Stimulated activated naive B cell treated with anti-CD40 and anti-IgM and Interleukin-4, amounts not matched to agents 10 μg/mL and 1 μg/mL and 100 μg/mL, for 72 hours (primary cell): ENCODE measurements at regions not wholly inside any gene's neighbourhood (a gene's known extent, or its start where the extent isn't known, plus 50 kb on each side); places are given as distances from the start of the nearest gene placed in this dataset.
"Not testable (repeated sequence)": the region's sequence is repeated elsewhere in the genome, so short reads cannot be mapped to it uniquely, and the experiment has no call there.

Experiments
- ATAC-seq, 2 donors: fragments of 150-1000 bp; cut with Tn5 transposase; replicated peaks; 2 replicates each; pipeline ENCODE4 v1.10.0; 2021; ENCODE audit warnings: moderate library complexity in 1 of 2
- DNase-seq: peaks from one replicate; pipeline ENCODE4 v3.0.0; 2021
- H3K27ac Mint-ChIP-seq: one replicate; pipeline ENCODE4 v1.8.0; 2022; ENCODE audit warnings: mild to moderate bottlenecking, mixed read lengths
- H3K27me3 Mint-ChIP-seq, 2 donors: one replicate each; pipeline ENCODE4 v1.8.0; 2022; ENCODE audit warnings: mixed read lengths in 2 of 2
- H3K36me3 Mint-ChIP-seq, 2 donors: one replicate each; pipeline ENCODE4 v1.8.0; 2022; ENCODE audit warnings: mixed read lengths in 2 of 2, mild to moderate bottlenecking in 1 of 2
- H3K4me1 Mint-ChIP-seq, 2 donors: one replicate each; pipeline ENCODE4 v1.8.0; 2022; ENCODE audit warnings: mixed read lengths in 2 of 2, mild to moderate bottlenecking in 1 of 2
- H3K4me3 Mint-ChIP-seq, 2 donors: one replicate each; pipeline ENCODE4 v1.8.0; 2022; ENCODE audit warnings: mild to moderate bottlenecking in 2 of 2, mixed read lengths in 2 of 2, moderate library complexity in 1 of 2
- H3K9me3 Mint-ChIP-seq, 2 donors: one replicate each; pipeline ENCODE4 v1.8.0; 2022; ENCODE audit warnings: mixed read lengths in 2 of 2, mild to moderate bottlenecking in 1 of 2

DNA sequence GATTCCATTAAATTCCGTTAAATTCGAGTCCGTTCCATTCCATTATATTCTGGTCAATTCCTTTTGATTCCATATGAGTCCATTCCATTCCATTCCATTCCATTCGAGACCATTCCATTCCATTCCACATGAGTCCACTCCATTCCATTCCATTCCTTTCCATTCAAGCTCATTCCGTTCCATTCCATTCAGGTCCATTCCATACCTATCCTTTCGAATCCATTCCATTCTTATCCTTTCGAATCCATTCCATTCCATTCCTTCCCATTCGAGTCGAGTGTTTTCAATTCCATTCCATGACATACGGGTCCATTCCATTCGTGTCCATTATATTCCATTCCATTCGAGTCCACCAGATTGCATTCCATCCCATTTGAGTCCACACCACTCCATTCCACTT, 1127.4 kb downstream of the RPIA start:
- H3K4me3 Mint-ChIP-seq, result no peak overlapping the region
- no peak for DNase-seq
- H3K9me3 Mint-ChIP-seq, result peaks cover 87 to 99% of the 10 kb centered on the region in 2 donors
- peaks cover 19 to 39% of the 10 kb centered on the region in 2 donors for H3K36me3 Mint-ChIP-seq
- no peak overlapping the region for H3K27ac Mint-ChIP-seq
- ATAC-seq, result no peak
- H3K4me1 Mint-ChIP-seq, result no peaks in the 10 kb centered on the region
- no peaks in the 10 kb centered on the region for H3K27me3 Mint-ChIP-seq

DNA sequence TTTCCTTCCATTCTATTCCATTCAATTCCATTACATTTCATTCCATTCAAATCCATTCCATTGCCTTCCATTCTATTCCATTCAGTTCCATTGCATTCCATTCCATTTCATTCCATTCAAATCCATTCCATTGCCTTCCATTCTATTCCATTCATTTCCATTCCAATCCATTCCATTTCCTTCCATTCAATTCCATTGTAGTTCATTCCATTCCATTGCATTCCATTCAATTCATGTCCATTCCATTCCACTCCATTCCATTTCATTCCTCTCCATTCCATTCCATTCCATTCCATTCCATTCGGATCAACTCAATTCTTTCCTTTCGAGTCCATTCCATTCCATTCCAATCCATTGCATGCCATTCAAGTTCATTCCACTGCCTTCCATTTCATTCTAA, 1128.3 kb downstream of the RPIA start:
- ATAC-seq (no peak), DNase-seq (no peak)
- Mint-ChIP-seq H3K27ac (no peak overlapping the region), H3K4me3 (no peak overlapping the region), H3K4me1 (no peaks in the 10 kb centered on the region), H3K27me3 (no peaks in the 10 kb centered on the region), H3K9me3 (peaks cover 85 to 92% of the 10 kb centered on the region in 2 donors), H3K36me3 (peaks cover 19 to 36% of the 10 kb centered on the region in 2 donors)

DNA sequence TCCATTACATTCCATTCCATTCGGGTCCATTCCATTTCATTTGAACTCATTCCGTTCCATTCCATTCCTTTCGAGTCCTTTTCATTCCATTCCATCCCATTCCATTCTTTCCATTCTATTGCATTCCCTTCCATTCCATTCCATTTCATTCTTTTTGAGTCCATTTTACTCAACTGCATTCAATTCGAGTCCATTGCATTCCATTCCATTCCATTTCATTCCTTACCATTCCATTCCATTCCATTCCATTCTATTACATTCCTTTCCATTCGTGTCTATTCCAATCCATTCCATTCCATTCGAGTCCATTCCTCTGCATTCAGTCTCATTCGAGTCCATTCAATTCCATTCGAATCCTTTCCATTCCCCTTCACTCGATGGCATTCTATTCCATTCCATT, 1128.8 kb downstream of the RPIA start:
- Mint-ChIP-seq H3K4me1 (no peaks in the 10 kb centered on the region), H3K27me3 (no peaks in the 10 kb centered on the region), H3K36me3 (peaks cover 23 to 32% of the 10 kb centered on the region in 2 donors), H3K9me3 (peaks cover 85 to 88% of the 10 kb centered on the region in 2 donors), H3K4me3 (no peak overlapping the region), H3K27ac (no peak overlapping the region)
- DNase-seq (no peak), ATAC-seq (no peak)

DNA sequence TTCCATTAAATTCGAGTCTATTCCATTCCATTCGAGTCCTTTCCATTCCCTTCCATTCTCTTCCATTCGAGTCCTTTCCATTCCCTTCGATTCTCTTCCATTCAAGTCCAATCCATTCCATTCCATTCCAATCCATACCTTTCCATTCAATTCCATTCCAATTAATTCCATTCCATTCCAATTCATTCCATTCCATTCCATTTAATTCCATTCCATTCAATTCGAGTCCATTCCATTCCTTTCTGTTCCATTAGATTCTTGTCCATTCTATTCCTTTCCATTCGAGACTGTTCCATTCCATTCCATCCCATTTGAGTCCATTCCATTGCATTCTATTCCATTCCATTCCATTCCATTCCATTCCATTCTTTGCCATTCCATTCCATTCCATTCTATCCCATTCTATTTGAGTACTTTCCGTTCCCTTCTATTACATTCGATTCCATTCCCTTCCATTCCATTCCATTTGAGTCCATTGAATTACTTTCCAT, 1130.0 kb downstream of the RPIA start:
- ATAC-seq (no peak), DNase-seq (no peak)
- Mint-ChIP-seq H3K36me3 (peaks cover 25 to 28% of the 10 kb centered on the region in 2 donors), H3K9me3 (peaks cover 75 to 85% of the 10 kb centered on the region in 2 donors), H3K4me3 (no peak overlapping the region), H3K27ac (no peak overlapping the region), H3K27me3 (no peaks in the 10 kb centered on the region), H3K4me1 (no peaks in the 10 kb centered on the region)

DNA sequence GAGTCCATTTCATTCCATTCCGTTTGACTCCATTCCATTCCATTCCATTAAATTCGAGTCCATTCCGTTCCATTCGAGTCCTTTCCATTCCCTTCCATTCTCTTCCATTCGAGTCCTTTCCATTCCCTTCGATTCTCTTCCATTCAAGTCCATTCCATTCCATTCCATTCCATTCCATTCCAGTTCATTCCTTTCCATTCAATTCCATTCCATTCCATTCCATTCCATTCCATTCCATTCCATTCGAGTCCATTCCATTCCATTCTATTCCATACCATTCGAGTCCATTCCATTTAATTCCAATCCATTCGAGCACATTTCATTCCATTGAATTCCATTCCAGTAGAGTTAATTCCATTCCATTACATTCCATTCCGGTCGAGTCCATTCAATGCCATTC, 1130.9 kb downstream of the RPIA start:
- not testable (repeated sequence) for H3K27me3 Mint-ChIP-seq, DNase-seq, H3K4me1 Mint-ChIP-seq, H3K27ac Mint-ChIP-seq, H3K4me3 Mint-ChIP-seq, ATAC-seq
- peaks cover 25 to 30% of the 10 kb centered on the region in 2 donors for H3K36me3 Mint-ChIP-seq
- H3K9me3 Mint-ChIP-seq, result peaks cover 67 to 82% of the 10 kb centered on the region in 2 donors

DNA sequence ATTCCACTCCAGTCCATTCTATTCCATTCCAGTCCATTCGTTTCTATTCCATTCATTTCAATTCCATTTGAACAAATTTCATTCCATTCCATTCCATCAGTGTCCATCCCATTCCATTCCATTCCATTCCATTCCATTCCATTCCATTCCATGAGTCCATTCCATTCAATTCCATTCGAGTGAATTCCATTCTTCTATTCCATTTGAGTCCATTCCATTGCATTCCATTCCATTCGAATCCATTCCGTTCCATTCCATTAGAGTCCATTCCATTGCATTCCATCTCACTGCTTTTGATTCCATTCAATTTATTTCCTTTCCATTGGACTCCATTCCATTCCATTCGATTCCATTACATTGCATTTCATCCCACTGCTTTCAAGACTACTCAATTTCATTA, 1132.1 kb downstream of the RPIA start:
- Mint-ChIP-seq H3K27me3 (no peaks in the 10 kb centered on the region), H3K4me1 (no peaks in the 10 kb centered on the region), H3K27ac (no peak overlapping the region), H3K36me3 (peaks cover 15 to 28% of the 10 kb centered on the region in 2 donors), H3K4me3 (no peak overlapping the region), H3K9me3 (peaks cover 55 to 70% of the 10 kb centered on the region in 2 donors)
- DNase-seq (no peak), ATAC-seq (no peak)

DNA sequence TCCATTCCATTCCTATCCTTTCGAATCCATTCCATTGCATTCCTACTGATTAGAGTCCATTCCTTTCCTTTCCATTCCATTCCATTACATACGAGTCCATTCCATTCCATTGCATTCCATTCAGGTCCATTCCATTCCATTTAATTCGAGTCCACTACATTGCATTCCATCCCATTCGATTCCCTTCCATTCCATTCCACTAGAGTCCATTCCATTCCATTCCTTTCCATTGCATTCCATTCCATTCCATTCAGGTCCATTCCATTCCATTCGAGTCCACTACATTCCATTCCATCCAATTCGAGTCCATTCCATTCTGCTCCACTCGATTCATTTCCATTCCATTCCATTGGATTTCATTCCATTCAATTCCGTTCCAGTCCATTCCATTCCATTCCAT, 1133.6 kb downstream of the RPIA start:
- no peak for ATAC-seq
- Mint-ChIP-seq H3K4me3 (no peak overlapping the region), H3K36me3 (peaks cover 18 to 26% of the 10 kb centered on the region in 2 donors), H3K27me3 (no peaks in the 10 kb centered on the region), H3K9me3 (peaks cover 52 to 67% of the 10 kb centered on the region in 2 donors), H3K4me1 (no peaks in the 10 kb centered on the region), H3K27ac (no peak overlapping the region)
- DNase-seq, result no peak

DNA sequence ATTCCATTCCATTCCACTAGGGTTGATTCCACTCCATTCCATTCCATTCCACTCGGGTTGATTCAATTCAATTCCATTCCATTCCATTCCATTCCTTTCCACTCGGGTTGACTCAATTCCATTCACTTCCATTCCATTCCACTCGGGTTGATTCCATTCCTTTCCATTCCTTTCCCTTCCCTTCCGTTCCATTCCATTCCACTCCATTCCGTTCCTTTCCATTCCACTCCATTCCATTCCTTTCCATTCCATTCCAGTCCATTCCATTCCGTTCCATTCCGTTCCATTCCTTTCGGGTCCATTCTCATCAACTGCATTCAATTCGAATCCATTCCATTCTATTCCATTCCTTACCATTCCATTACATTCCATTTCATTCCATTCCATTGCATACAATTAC, 1135.3 kb downstream of the RPIA start:
- H3K4me3 Mint-ChIP-seq, H3K4me1 Mint-ChIP-seq, DNase-seq, ATAC-seq, H3K27ac Mint-ChIP-seq, H3K27me3 Mint-ChIP-seq: not testable (repeated sequence)
- Mint-ChIP-seq H3K36me3 (peaks cover 16 to 27% of the 10 kb centered on the region in 2 donors), H3K9me3 (peaks cover 52 to 64% of the 10 kb centered on the region in 2 donors)

DNA sequence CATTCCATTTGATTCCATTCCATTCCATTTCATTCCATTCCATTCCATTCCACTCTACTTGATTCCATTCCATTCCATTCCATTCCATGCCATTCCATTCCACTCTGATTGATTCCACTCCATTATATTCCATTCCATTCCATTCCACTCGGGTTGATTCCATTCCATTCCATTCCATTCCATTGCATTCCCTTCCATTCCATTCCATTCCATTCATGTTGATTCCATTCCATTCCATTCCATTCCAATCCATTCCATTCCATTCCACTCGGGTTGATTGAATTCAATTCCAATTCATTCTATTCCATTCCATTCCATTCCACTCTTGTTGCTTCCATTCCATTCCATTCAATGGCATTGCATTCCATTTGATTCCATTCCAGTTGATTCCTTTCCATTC, 1136.4 kb downstream of the RPIA start:
- H3K4me1 Mint-ChIP-seq, H3K27ac Mint-ChIP-seq, H3K4me3 Mint-ChIP-seq, DNase-seq, ATAC-seq, H3K27me3 Mint-ChIP-seq: not testable (repeated sequence)
- Mint-ChIP-seq H3K36me3 (peaks cover 15 to 24% of the 10 kb centered on the region in 2 donors), H3K9me3 (peaks cover 49 to 59% of the 10 kb centered on the region in 2 donors)

DNA sequence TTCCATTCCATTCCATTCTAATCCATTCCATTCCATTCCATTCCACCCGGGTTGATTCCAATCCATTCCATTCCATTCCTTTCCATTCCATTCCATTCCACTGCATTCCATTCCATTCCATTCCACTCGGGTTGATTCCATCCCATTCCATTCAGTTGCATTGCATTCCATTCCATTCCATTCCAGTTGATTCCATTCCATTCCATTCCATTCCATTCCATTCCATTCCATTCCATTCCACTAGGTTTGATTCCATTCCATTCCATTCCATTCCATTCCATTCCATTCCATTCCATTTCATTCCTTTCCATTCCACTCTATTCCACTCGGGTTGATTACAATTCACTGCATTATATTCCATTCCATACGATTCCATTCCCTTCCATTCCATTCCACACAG, 1136.9 kb downstream of the RPIA start:
- ATAC-seq, H3K27ac Mint-ChIP-seq, H3K27me3 Mint-ChIP-seq, DNase-seq, H3K4me1 Mint-ChIP-seq, H3K4me3 Mint-ChIP-seq: not testable (repeated sequence)
- H3K9me3 Mint-ChIP-seq, result peaks cover 43 to 53% of the 10 kb centered on the region in 2 donors
- peaks cover 15 to 26% of the 10 kb centered on the region in 2 donors for H3K36me3 Mint-ChIP-seq

DNA sequence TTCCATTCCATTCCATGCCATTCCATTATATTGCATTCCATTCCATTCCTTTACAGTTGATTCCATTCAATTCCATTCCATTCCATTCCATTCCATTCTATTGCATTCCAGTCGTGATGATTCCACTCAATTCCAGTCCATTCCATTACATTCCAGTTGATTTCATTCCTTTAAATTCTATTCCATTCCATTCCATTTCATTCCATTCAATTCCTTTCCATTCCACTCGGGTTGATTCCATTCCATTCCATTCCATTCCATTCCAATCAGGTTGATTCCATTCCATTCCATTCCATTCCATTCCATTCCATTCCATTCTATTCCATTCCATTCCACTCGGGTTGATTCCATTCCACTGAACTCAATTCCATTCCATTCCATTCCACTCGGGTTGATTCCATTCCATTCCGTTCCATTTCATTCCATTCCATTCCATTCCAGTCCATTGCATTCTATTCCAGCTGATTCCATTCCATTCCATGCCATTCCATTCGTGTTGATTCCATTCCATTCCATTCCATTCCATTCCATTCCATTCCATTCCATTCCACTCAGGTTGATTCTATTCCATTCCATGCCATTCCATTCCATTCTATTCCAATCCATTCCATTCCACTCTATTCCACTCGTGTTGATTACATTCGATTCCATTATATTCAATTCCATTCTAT, 1137.6 kb downstream of the RPIA start:
- not testable (repeated sequence) for DNase-seq, H3K27ac Mint-ChIP-seq, H3K27me3 Mint-ChIP-seq, ATAC-seq, H3K4me3 Mint-ChIP-seq, H3K4me1 Mint-ChIP-seq
- peaks cover 18 to 26% of the 10 kb centered on the region in 2 donors for H3K36me3 Mint-ChIP-seq
- peaks cover 37 to 46% of the 10 kb centered on the region in 2 donors for H3K9me3 Mint-ChIP-seq

DNA sequence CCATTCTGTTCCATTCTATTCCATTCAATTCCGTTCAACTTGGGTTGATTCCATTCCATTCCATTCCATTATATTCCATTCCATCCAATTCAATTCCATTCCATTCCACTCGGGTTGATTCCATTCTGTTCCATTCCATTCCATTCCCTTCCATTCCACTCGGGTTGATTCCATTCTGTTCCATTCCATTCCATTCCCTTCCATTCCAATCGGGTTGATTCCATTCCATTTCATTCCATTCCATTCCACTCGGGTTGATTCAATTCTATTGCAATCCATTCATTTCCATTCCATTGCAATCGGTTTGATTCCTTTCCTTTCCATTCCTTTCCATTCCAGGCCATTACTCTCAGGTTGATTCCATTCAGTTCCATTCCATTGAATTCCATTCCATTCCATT, 1138.4 kb downstream of the RPIA start:
- no peaks in the 10 kb centered on the region for H3K4me1 Mint-ChIP-seq
- no peak for ATAC-seq
- H3K27me3 Mint-ChIP-seq, result no peaks in the 10 kb centered on the region
- H3K9me3 Mint-ChIP-seq, result peaks cover 42% of the 10 kb centered on the region in 2 donors
- no peak overlapping the region for H3K4me3 Mint-ChIP-seq
- peaks cover 18 to 27% of the 10 kb centered on the region in 2 donors for H3K36me3 Mint-ChIP-seq
- no peak overlapping the region for H3K27ac Mint-ChIP-seq
- no peak for DNase-seq

DNA sequence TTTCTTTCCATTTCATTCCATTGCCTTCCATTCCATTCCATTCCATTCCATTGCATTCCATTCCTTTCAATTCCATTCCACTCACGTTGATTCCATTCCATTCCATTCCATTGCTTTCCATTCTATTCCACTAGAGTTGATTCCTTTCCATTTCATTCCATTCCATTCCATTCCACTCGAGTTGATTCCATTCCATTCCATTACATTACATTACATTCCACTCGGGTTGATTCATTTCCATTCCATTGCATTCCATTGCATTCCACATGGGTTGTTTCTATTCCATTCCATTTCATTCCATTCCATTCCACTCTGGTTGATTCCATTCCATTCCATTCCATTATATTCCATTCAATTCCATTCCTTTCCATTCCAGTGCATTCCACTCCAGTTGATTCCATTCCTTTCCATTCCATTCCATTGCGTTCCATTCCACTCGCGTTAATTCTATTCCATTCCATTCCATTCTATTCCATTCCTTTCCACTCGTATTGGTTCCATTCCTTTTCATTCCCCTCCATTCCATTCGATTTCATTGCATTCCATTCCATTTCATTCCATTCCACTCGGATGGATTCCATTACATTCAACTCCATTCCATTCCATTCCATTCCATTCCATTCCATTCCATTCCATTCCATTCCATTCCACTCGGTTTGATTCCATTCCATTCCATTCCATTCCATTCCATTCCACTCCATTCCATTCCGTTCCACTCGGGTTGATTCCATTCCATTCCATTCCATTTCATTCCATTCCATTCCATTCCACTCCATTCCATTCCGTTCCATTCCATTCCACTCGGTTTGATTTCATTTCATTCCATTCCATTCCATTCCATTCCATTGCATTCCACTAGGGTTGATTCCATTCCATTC, 1139.1 kb downstream of the RPIA start:
- Mint-ChIP-seq H3K36me3 (peaks cover 18 to 24% of the 10 kb centered on the region in 2 donors), H3K9me3 (peaks cover 36 to 43% of the 10 kb centered on the region in 2 donors)
- not testable (repeated sequence) for H3K27ac Mint-ChIP-seq, H3K4me1 Mint-ChIP-seq, DNase-seq, H3K27me3 Mint-ChIP-seq, H3K4me3 Mint-ChIP-seq
- peak in 1 of 2 donors; percentile 5 for ATAC-seq

DNA sequence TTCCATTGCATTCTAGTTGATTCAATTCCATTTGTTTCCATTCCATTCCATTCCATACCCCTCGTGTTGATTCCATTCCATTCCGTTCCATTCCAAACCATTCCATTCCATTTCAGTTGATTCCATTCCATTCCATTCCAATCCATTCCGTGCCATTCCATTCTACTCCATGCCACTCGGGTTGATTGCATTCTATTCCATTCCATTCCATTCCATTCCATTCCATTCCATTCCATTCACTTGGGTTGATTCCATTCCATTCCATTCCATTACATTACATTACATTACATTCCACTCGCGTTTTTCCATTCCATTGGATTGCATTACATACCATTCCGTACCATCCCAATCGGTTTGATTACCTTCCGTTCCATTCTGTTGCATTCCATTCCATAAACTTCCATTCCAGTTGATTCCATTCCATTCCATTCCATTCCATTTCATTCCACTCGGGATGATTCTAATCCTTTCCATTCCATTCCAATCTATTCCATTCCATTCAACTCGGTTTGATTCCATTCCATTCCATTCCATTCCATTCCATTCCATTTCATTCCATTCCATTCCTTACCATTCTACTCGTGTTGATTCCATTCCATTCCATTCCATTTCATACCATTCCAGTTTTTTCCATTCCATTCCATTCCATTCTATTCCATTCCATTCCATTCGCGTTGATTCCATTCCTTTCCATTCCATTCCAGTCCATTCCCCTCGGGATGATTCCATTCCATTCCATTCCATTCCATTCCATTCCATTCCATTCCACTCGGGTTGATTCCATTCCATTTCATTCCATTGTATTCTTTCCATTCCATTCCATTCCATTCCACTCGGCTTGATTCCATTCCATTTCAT, 1140.4 kb downstream of the RPIA start:
- no peak for DNase-seq
- no peak for ATAC-seq
- Mint-ChIP-seq H3K4me3 (no peak overlapping the region), H3K36me3 (peaks cover 23 to 25% of the 10 kb centered on the region in 2 donors), H3K4me1 (no peaks in the 10 kb centered on the region), H3K27ac (no peak overlapping the region), H3K27me3 (no peaks in the 10 kb centered on the region), H3K9me3 (peaks cover 45 to 55% of the 10 kb centered on the region in 2 donors)
